GM12878 (cell line): ENCODE measurements at regions not wholly inside any gene's neighbourhood (a gene's known extent, or its start where the extent isn't known, plus 50 kb on each side); places are given as distances from the start of the nearest gene placed in this dataset.

Experiments used
- ATAC-seq: fragments of 200-7000 bp; cut with Tn5 transposase; 3 replicates; pipeline ENCODE4 v1.9.1; 2020; ENCODE audit warnings: mild to moderate bottlenecking, moderate library complexity
- BruUV-seq: library from RNA; stranded (reverse); fragments of 400-500 nt; replicated peaks from 2 replicates; lab custom pipeline; 2021; lab: Mats Ljungman, UMichigan
- CTCF ChIA-PET: fragments of 300-600 bp; sonication (Branson Sonifier 250); formaldehyde crosslinking; extraction: SDS; loops from one replicate; lab custom pipeline; 2021; ENCODE audit warnings: inconsistent platforms; lab: Yijun Ruan, JAX
- POLR2A ChIA-PET: fragments of 350-600 bp; formaldehyde crosslinking; extraction: SDS; loops from one replicate; lab custom pipeline; 2021; ENCODE audit warnings: inconsistent platforms; lab: Charles Lee
- RAD21 ChIA-PET: fragments of 300-600 bp; sonication (Branson Sonifier 250); formaldehyde crosslinking; loops from one replicate; lab custom pipeline; 2023; ENCODE audit warnings: antibody characterized with exemption; ENCODE audit not compliant: unreplicated experiment; lab: Charles Lee
- SMC1A ChIA-PET: fragments of 300-600 bp; sonication (Branson Sonifier 250); formaldehyde crosslinking; loops from one replicate; lab custom pipeline; 2023; ENCODE audit not compliant: unreplicated experiment, uncharacterized antibody; lab: Charles Lee
- DNase-seq: peaks from one replicate; pipeline ENCODE4 v3.0.0-alpha.2; 2011; ENCODE audit warnings: low read depth, low spot score
- FAIRE-seq: peaks from 3 replicates; lab custom pipeline; 2011; peaks lifted over from hg19 to GRCh38; lab: Jason Lieb, UNC
- H2AFZ ChIP-seq: 2 replicates; pipeline ENCODE4 v1.6.0; 2011; ENCODE audit warnings: low read depth, low read length, control low read depth; ENCODE audit not compliant: control insufficient read depth
- H3K27ac ChIP-seq: 2 replicates; pipeline ENCODE4 v1.5.1; 2011; ENCODE audit warnings: control low read depth; ENCODE audit not compliant: control insufficient read depth, insufficient read depth
- H3K27me3 ChIP-seq, 2 experiments: replicated peaks in 1 of 2; 2 replicates each; pipeline versions ENCODE4 v1.6.0 to v1.6.1; 2011; ENCODE audit warnings: low read length in 1 of 2; ENCODE audit not compliant: control insufficient read depth in 2 of 2, insufficient read depth in 2 of 2
- H3K36me3 ChIP-seq, 2 experiments: 2 replicates each; pipeline ENCODE4 v1.5.1; 2011; ENCODE audit warnings: low read length in 1 of 2; ENCODE audit not compliant: control insufficient read depth in 2 of 2, insufficient read depth in 2 of 2
- H3K4me1 ChIP-seq: 2 replicates; pipeline ENCODE4 v1.6.1; 2011; ENCODE audit warnings: mild to moderate bottlenecking, low read length, moderate library complexity, mixed read lengths; ENCODE audit not compliant: control insufficient read depth, insufficient read depth
- H3K4me2 ChIP-seq: 2 replicates; pipeline ENCODE4 v1.6.0; 2011; ENCODE audit warnings: control low read depth; ENCODE audit not compliant: control insufficient read depth, insufficient read depth
- H3K4me3 ChIP-seq: fragments of 200-600 bp; sonication (generic); 2 replicates; pipeline ENCODE4 v1.5.1; 2016
- H3K79me2 ChIP-seq: 2 replicates; pipeline ENCODE4 v1.6.0; 2011; ENCODE audit warnings: low read length; ENCODE audit not compliant: control insufficient read depth, insufficient read depth
- H3K9ac ChIP-seq: 2 replicates; pipeline ENCODE4 v1.8.0; 2011; ENCODE audit warnings: low read length, control low read depth, mixed read lengths; ENCODE audit not compliant: control insufficient read depth, insufficient read depth
- H3K9me3 ChIP-seq: replicated peaks from 3 replicates; pipeline ENCODE4 v1.5.1; 2011; ENCODE audit warnings: mild to moderate bottlenecking, low read length; ENCODE audit not compliant: control insufficient read depth, insufficient read depth
- H4K20me1 ChIP-seq: 2 replicates; pipeline ENCODE4 v1.6.0; 2011; ENCODE audit not compliant: control insufficient read depth, insufficient read depth
- BHLHE40 ChIP-seq, 2 experiments: fragments of 450-650 bp in 1 of 2; IDR thresholded peaks; 2 replicates each; pipeline ENCODE4 v1.6.1; 2011 to 2017; ENCODE audit warnings: low read depth in 2 of 2, borderline replicate concordance in 1 of 2, improper control_type of control experiment in 1 of 2, low read length in 1 of 2, mild to moderate bottlenecking in 1 of 2
- CHD2 ChIP-seq: IDR thresholded peaks from 2 replicates; pipeline ENCODE4 v1.6.1; 2011; ENCODE audit warnings: low read depth, low read length, improper control_type of control experiment, borderline replicate concordance
- ESRRA ChIP-seq: IDR thresholded peaks from 2 replicates; pipeline ENCODE4 v1.6.1; 2012; ENCODE audit warnings: mild to moderate bottlenecking, low read length, improper control_type of control experiment
- FOXK2 ChIP-seq: fragments of 450-650 bp; IDR thresholded peaks from 2 replicates; pipeline ENCODE4 v1.6.1; 2017; ENCODE audit warnings: mild to moderate bottlenecking, moderate library complexity
- MYC ChIP-seq: IDR thresholded peaks from 2 replicates; pipeline ENCODE4 v1.6.1; 2011; ENCODE audit warnings: mild to moderate bottlenecking, low read length, moderate library complexity, inconsistent platforms; ENCODE audit not compliant: insufficient read depth, insufficient replicate concordance, insufficient read length, severe bottlenecking
- NR2C1 ChIP-seq: fragments of 450-650 bp; IDR thresholded peaks from 2 replicates; pipeline ENCODE4 v1.6.1; 2017; ENCODE audit warnings: antibody characterized with exemption, mild to moderate bottlenecking, moderate library complexity
- RUNX3 ChIP-seq: IDR thresholded peaks from 2 replicates; pipeline ENCODE4 v1.6.1; 2012; ENCODE audit warnings: low read length, inconsistent platforms
- SIN3A ChIP-seq: IDR thresholded peaks from 2 replicates; pipeline ENCODE4 v1.6.1; 2012; ENCODE audit warnings: low read depth, low read length, improper control_type of control experiment
- SP1 ChIP-seq: IDR thresholded peaks from one replicate; pipeline ENCODE4 v1.6.1; 2011; ENCODE audit warnings: low read depth, low read length
- SREBF2 ChIP-seq: IDR thresholded peaks from 2 replicates; pipeline ENCODE4 v1.6.1; 2012; ENCODE audit warnings: mild to moderate bottlenecking, low read length
- WGBS: methylation state at CpG from one replicate; pipeline ENCODE4 v1.1.6; 2016; ENCODE audit warnings: low lambda C conversion rate; ENCODE audit not compliant: insufficient replicate concordance, insufficient coverage; ENCODE audit errors: missing lambda C conversion rate; 5-methylcytosine and 5-hydroxymethylcytosine counted together
- in situ Hi-C: fragments of 300-500 bp; cut with MboI; formaldehyde crosslinking; loops from 9 replicates; pipeline ENCODE4 v1.14.3; 2018; ENCODE audit warnings: mixed read lengths
- intact Hi-C: fragments of 100-400 bp; cut with micrococcal nuclease; formaldehyde crosslinking; loops from one replicate; pipeline ENCODE4 v1.14.2; 2022; ENCODE audit not compliant: unreplicated experiment
- TF ChIP-seq, protein P1 (sequence below): fragments of 450-650 bp; IDR thresholded peaks from 2 replicates; pipeline ENCODE4 v1.6.1; 2014; ENCODE audit warnings: mild to moderate bottlenecking
- TF ChIP-seq, protein P2 (sequence below): fragments of 450-650 bp; IDR thresholded peaks from 2 replicates; pipeline ENCODE4 v1.6.1; 2016; ENCODE audit warnings: mild to moderate bottlenecking
- TF ChIP-seq, protein P3 (sequence below): fragments of 450-650 bp; IDR thresholded peaks from 2 replicates; pipeline ENCODE4 v1.6.1; 2017; ENCODE audit warnings: mild to moderate bottlenecking, moderate library complexity
- TF ChIP-seq, protein P4 (sequence below), 3 experiments: IDR thresholded peaks in 2 of 3; conservative IDR thresholded peaks in 1 of 3; 2 replicates each; pipeline ENCODE4 v1.5.1; 2011; ENCODE audit warnings: low read depth in 3 of 3, low read length in 3 of 3, mild to moderate bottlenecking in 3 of 3, control low read depth in 2 of 3, moderate library complexity in 2 of 3, inconsistent platforms in 1 of 3, mixed read lengths in 1 of 3; ENCODE audit not compliant: control insufficient read depth in 2 of 3, insufficient read depth in 1 of 3; ENCODE audit errors: extremely low read depth in 1 of 3

DNA sequence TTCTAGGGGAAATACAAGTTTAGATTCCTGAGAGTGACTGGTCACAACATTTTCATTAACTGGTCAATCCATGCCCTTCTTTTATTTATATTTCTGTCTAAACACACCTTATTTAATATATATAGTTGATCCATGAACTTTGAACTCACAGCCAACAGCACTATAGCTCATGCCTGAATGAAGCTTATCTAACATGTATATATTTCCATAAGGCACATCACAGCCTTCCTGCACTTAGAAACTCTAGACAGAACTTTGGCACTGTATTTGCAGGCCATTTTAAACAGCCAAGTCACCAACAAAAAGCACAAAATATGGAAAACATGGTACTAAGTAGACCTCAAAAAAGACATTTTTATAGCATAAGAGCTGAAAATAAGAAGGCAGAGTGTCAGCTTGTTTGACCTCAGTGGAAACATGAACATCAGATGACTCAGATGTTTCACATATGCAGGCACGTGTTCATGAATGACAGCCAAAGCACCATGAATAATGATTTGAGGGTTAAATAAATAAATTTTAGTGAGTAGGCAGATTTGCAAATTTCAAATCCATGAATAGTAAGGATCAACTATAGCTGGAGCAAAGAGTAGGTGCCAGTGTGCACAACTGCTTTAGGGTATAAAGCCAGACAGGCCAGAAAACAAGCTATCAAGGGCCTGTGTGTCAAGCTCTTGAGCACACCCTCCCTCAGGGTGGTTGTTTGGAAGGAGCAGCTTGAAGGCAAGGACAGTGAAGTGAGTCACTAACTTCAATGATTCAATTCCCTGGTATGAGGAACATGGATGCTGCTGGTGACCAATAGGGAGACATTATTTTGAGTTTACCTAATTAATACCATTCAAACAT is 88.9 kb upstream of the NT5E start:
- Histone ChIP-seq H3K9ac (no peak overlapping the region), H3K79me2 (no peaks in the 10 kb centered on the region), H3K36me3 (no peaks in the 10 kb centered on the region), H3K4me1 (no peaks in the 10 kb centered on the region), H3K9me3 (no peaks in the 10 kb centered on the region), H4K20me1 (no peaks in the 10 kb centered on the region), H3K4me2 (no peak overlapping the region), H3K4me3 (no peak overlapping the region), H2AFZ (no peak overlapping the region; the same call in 1 of the 2 replicates), H3K27ac (no peak overlapping the region), H3K27me3 (no peaks in the 10 kb centered on the region)
- no peak for DNase-seq
- intact Hi-C loops: no loop called here
- ChIA-PET SMC1A (interaction anchor here (0.6 to 6.5 kb wide), 19 partner anchors 9 to 762 kb away, joined by 3 to 117 read pairs (median 3); partner anchors contain the start of gene NT5E), POLR2A (interaction anchor here (0.8 to 1.3 kb wide), 2 partner anchors 58 to 71 kb away, joined by 3 to 4 read pairs; no protein-coding TSS in a partner anchor), CTCF (interaction anchor here (0.7 to 6.4 kb wide), 9 partner anchors 9 to 235 kb away, joined by 3 to 119 read pairs (median 6); no protein-coding TSS in a partner anchor), RAD21 (interaction anchor here (0.7 to 6.1 kb wide), 9 partner anchors 61 to 309 kb away, joined by 3 to 64 read pairs (median 3); no protein-coding TSS in a partner anchor)
- FAIRE-seq: no peak
- in situ Hi-C loops: no loop called here
- ATAC-seq: peak; percentile 31; the same call in 1 of the 3 replicates
- no TSS peak for BruUV-seq
- 71% methylated on average over 1 of the region's 1 CpG for WGBS
- TF ChIP-seq NR2C1 (0 out of 2 replicates have a peak, but pooled peaks have one; percentile 7), SIN3A (no peak), FOXK2 (no peak), ESRRA (no peak), RUNX3 (no peak), SP1 (no peak), MYC (no peak), CHD2 (no peak), BHLHE40 (IDR thresholded peaks at IDR 0.05; ENCODE audit: borderline replicate concordance in 1 of 2, low read depth in 2 of 2, low read length in 1 of 2) (peak in 1 of 2 experiments; percentile 50; a peak in 1 of 4 replicates), SREBF2 (no peak)
- TF ChIP-seq, protein P1, sequence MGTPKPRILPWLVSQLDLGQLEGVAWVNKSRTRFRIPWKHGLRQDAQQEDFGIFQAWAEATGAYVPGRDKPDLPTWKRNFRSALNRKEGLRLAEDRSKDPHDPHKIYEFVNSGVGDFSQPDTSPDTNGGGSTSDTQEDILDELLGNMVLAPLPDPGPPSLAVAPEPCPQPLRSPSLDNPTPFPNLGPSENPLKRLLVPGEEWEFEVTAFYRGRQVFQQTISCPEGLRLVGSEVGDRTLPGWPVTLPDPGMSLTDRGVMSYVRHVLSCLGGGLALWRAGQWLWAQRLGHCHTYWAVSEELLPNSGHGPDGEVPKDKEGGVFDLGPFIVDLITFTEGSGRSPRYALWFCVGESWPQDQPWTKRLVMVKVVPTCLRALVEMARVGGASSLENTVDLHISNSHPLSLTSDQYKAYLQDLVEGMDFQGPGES: no peak
- TF ChIP-seq, protein P2, sequence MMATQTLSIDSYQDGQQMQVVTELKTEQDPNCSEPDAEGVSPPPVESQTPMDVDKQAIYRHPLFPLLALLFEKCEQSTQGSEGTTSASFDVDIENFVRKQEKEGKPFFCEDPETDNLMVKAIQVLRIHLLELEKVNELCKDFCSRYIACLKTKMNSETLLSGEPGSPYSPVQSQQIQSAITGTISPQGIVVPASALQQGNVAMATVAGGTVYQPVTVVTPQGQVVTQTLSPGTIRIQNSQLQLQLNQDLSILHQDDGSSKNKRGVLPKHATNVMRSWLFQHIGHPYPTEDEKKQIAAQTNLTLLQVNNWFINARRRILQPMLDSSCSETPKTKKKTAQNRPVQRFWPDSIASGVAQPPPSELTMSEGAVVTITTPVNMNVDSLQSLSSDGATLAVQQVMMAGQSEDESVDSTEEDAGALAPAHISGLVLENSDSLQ: peak; percentile 65; the same call in 1 of the 2 replicates
- TF ChIP-seq, protein P3, sequence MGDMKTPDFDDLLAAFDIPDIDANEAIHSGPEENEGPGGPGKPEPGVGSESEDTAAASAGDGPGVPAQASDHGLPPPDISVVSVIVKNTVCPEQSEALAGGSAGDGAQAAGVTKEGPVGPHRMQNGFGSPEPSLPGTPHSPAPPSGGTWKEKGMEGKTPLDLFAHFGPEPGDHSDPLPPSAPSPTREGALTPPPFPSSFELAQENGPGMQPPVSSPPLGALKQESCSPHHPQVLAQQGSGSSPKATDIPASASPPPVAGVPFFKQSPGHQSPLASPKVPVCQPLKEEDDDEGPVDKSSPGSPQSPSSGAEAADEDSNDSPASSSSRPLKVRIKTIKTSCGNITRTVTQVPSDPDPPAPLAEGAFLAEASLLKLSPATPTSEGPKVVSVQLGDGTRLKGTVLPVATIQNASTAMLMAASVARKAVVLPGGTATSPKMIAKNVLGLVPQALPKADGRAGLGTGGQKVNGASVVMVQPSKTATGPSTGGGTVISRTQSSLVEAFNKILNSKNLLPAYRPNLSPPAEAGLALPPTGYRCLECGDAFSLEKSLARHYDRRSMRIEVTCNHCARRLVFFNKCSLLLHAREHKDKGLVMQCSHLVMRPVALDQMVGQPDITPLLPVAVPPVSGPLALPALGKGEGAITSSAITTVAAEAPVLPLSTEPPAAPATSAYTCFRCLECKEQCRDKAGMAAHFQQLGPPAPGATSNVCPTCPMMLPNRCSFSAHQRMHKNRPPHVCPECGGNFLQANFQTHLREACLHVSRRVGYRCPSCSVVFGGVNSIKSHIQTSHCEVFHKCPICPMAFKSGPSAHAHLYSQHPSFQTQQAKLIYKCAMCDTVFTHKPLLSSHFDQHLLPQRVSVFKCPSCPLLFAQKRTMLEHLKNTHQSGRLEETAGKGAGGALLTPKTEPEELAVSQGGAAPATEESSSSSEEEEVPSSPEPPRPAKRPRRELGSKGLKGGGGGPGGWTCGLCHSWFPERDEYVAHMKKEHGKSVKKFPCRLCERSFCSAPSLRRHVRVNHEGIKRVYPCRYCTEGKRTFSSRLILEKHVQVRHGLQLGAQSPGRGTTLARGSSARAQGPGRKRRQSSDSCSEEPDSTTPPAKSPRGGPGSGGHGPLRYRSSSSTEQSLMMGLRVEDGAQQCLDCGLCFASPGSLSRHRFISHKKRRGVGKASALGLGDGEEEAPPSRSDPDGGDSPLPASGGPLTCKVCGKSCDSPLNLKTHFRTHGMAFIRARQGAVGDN: no peak
- TF ChIP-seq, protein P4, sequence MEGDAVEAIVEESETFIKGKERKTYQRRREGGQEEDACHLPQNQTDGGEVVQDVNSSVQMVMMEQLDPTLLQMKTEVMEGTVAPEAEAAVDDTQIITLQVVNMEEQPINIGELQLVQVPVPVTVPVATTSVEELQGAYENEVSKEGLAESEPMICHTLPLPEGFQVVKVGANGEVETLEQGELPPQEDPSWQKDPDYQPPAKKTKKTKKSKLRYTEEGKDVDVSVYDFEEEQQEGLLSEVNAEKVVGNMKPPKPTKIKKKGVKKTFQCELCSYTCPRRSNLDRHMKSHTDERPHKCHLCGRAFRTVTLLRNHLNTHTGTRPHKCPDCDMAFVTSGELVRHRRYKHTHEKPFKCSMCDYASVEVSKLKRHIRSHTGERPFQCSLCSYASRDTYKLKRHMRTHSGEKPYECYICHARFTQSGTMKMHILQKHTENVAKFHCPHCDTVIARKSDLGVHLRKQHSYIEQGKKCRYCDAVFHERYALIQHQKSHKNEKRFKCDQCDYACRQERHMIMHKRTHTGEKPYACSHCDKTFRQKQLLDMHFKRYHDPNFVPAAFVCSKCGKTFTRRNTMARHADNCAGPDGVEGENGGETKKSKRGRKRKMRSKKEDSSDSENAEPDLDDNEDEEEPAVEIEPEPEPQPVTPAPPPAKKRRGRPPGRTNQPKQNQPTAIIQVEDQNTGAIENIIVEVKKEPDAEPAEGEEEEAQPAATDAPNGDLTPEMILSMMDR (IDR thresholded peaks at IDR 0.05 in 2 of 3, conservative IDR thresholded peaks at IDR 0.05 in 1 of 3; ENCODE audit: control insufficient read depth in 2 of 3, extremely low read depth in 1 of 3, insufficient read depth in 1 of 3, low read depth in 3 of 3, low read length in 3 of 3): no peak
